Upper lobe of left lung (tissue), 4 donors: ENCODE measurements at regions not wholly inside any gene's neighbourhood (a gene's known extent, or its start where the extent isn't known, plus 50 kb on each side); places are given as distances from the start of the nearest gene placed in this dataset.

Experiments used
- EP300 ChIP-seq, 4 donors: sonication (generic); formaldehyde crosslinking; IDR thresholded peaks; one replicate each; pipeline ENCODE4 v1.5.1; 2017; ENCODE audit warnings: antibody characterized with exemption in 4 of 4, control low read depth in 2 of 4
- POLR2A ChIP-seq, 4 donors: fragments of 450-650 bp; IDR thresholded peaks; one replicate each; pipeline ENCODE4 v1.5.1; 2016 to 2017; ENCODE audit warnings: antibody characterized with exemption in 4 of 4, mild to moderate bottlenecking in 2 of 4
- POLR2AphosphoS5 ChIP-seq, 2 donors: sonication (generic); formaldehyde crosslinking; IDR thresholded peaks; one replicate each; pipeline ENCODE4 v1.5.1; 2017; ENCODE audit warnings: antibody characterized with exemption in 2 of 2
- TF ChIP-seq, protein P1 (sequence below), 6 experiments: fragments of 450-650 bp in 4 of 6; fragments of 200-600 bp in 2 of 6; sonication (generic) in 2 of 6; IDR thresholded peaks; one replicate each; pipeline ENCODE4 v1.5.1; 2016 to 2019; ENCODE audit warnings: antibody characterized with exemption in 6 of 6

GRCh38 chr1:70910013-70910412 lies 137.6 kb downstream of the PTGER3 start:
- TF ChIP-seq, protein P1, sequence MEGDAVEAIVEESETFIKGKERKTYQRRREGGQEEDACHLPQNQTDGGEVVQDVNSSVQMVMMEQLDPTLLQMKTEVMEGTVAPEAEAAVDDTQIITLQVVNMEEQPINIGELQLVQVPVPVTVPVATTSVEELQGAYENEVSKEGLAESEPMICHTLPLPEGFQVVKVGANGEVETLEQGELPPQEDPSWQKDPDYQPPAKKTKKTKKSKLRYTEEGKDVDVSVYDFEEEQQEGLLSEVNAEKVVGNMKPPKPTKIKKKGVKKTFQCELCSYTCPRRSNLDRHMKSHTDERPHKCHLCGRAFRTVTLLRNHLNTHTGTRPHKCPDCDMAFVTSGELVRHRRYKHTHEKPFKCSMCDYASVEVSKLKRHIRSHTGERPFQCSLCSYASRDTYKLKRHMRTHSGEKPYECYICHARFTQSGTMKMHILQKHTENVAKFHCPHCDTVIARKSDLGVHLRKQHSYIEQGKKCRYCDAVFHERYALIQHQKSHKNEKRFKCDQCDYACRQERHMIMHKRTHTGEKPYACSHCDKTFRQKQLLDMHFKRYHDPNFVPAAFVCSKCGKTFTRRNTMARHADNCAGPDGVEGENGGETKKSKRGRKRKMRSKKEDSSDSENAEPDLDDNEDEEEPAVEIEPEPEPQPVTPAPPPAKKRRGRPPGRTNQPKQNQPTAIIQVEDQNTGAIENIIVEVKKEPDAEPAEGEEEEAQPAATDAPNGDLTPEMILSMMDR (IDR thresholded peaks at IDR 0.05): no peak
- no peak for TF ChIP-seq POLR2A (IDR thresholded peaks at IDR 0.05)
- TF ChIP-seq POLR2AphosphoS5 (IDR thresholded peaks at IDR 0.05): no peak
- no peak for TF ChIP-seq EP300 (IDR thresholded peaks at IDR 0.05)
